ENCODE measurements at regions not wholly inside any gene's neighbourhood (a gene's known extent, or its start where the extent isn't known, plus 50 kb on each side); places are given as distances from the start of the nearest gene placed in this dataset.

DNA sequence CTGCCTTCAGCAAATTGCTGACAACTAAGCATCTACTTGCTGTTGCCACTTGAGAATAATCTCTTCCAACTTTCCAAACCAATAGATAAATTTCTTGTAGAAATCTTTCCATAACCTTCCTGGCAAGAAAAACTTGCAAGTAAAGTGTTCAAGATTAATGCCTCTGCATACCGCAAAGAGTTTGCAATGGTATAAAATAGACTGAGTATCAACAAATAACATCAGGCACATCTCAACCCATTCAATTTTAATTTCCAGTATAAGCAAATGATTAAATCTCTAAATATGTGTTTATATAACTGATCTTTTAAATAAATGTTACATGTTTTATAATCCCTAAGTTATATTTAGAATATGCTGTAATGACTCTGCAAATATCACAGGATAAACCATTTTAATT lies 275.2 kb upstream of the AGA start:
- CTCF ChIA-PET (ENCODE audit: low intra/inter-chr PET ratio, low total read pairs), result no interaction called here
- H2AFZ ChIP-seq (ENCODE audit: low read length), result no peak overlapping the region
- WGBS (ENCODE audit: low lambda C conversion rate), result 42% methylated on average over 1 of the region's 1 CpG
- DNase-seq (ENCODE audit: low spot score) (no peak), FAIRE-seq (no peak), ATAC-seq (no peak)
- intact Hi-C loops (cut with micrococcal nuclease; ENCODE audit: unreplicated experiment) (no loop called here), in situ Hi-C loops (cut with HindIII; ENCODE audit: extremely low pct_ligation_motif_present, low pct_unique_long_range_greater_than_20kb) (no loop called here)
- no peaks in the 10 kb centered on the region for H3K36me3 ChIP-seq (replicated peaks in 1 of 2; ENCODE audit: control insufficient read depth in 1 of 2, insufficient read depth in 2 of 2, low read length in 2 of 2)
- H3K9me3 ChIP-seq (ENCODE audit: low read length), result no peaks in the 10 kb centered on the region
- H3K9ac ChIP-seq (ENCODE audit: insufficient read depth, low read depth, low read length), result no peak overlapping the region
- BruUV-seq (replicated peaks), result no TSS peak
- no peaks in the 10 kb centered on the region; a peak in 1 of 5 replicates for H3K27me3 ChIP-seq (ENCODE audit: control insufficient read depth in 1 of 2, insufficient read depth in 2 of 2, low read length in 2 of 2)
- no peak overlapping the region for H3K27ac ChIP-seq (ENCODE audit: extremely low read length, insufficient read depth, low read length)
- TF ChIP-seq KDM1A (CRISPR knock-in tag; IDR thresholded peaks at IDR 0.05) (no peak), BRD4 (CRISPR knock-in tag; IDR thresholded peaks at IDR 0.05) (no peak), ZNF761 (CRISPR knock-in tag; conservative IDR thresholded peaks at IDR 0.05) (no peak)
- H3K4me2 ChIP-seq (ENCODE audit: low read depth, low read length), result no peak overlapping the region
- no peaks in the 10 kb centered on the region for H4K20me1 ChIP-seq (ENCODE audit: insufficient read depth, low read length)
- no peak overlapping the region for H3K4me3 ChIP-seq (replicated peaks in 1 of 3; ENCODE audit: insufficient read depth in 1 of 3, low read depth in 2 of 3, low read length in 3 of 3)
- H3K79me2 ChIP-seq (ENCODE audit: insufficient read depth, low read length), result no peaks in the 10 kb centered on the region
- no peaks in the 10 kb centered on the region for H3K4me1 ChIP-seq (ENCODE audit: insufficient read depth, low read length)
- POLR2A ChIA-PET, result no interaction called here

DNA sequence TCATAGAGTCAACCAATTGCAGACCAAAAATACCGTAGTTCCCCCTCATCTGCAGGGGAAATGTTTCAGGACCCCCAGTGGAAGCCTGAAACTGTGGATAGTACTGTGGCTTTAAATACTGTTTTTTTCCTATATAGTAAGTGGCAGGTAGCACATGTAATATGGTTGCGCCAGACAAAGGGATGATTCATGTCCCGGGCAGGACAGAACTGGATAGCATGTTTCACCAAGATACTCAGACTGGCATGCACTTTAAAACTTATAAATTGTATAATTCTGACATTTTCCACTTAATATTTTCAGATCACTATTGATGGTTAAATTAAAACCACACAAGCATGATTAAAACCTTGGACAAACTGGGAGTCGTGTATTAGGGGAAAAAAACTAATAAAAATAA lies 276.3 kb upstream of the AGA start:
- H2AFZ ChIP-seq (ENCODE audit: low read length), result no peak overlapping the region
- no peaks in the 10 kb centered on the region; a peak in 1 of 5 replicates for H3K27me3 ChIP-seq (ENCODE audit: control insufficient read depth in 1 of 2, insufficient read depth in 2 of 2, low read length in 2 of 2)
- no TSS peak for BruUV-seq (replicated peaks)
- H4K20me1 ChIP-seq (ENCODE audit: insufficient read depth, low read length), result no peaks in the 10 kb centered on the region
- no peaks in the 10 kb centered on the region for H3K9me3 ChIP-seq (ENCODE audit: low read length)
- no peaks in the 10 kb centered on the region for H3K79me2 ChIP-seq (ENCODE audit: insufficient read depth, low read length)
- ChIA-PET POLR2A (no interaction called here), CTCF (ENCODE audit: low intra/inter-chr PET ratio, low total read pairs) (no interaction called here)
- 3% methylated on average over 4 of the region's 4 CpGs for WGBS (ENCODE audit: low lambda C conversion rate)
- no peaks in the 10 kb centered on the region for H3K4me1 ChIP-seq (ENCODE audit: insufficient read depth, low read length)
- intact Hi-C loops (cut with micrococcal nuclease; ENCODE audit: unreplicated experiment) (no loop called here), in situ Hi-C loops (cut with HindIII; ENCODE audit: extremely low pct_ligation_motif_present, low pct_unique_long_range_greater_than_20kb) (no loop called here)
- ATAC-seq (no peak), FAIRE-seq (no peak), DNase-seq (ENCODE audit: low spot score) (no peak)
- H3K27ac ChIP-seq (ENCODE audit: extremely low read length, insufficient read depth, low read length), result no peak overlapping the region
- no peak overlapping the region for H3K4me2 ChIP-seq (ENCODE audit: low read depth, low read length)
- H3K36me3 ChIP-seq (replicated peaks in 1 of 2; ENCODE audit: control insufficient read depth in 1 of 2, insufficient read depth in 2 of 2, low read length in 2 of 2), result no peaks in the 10 kb centered on the region
- no peak overlapping the region for H3K9ac ChIP-seq (ENCODE audit: insufficient read depth, low read depth, low read length)
- H3K4me3 ChIP-seq (replicated peaks in 1 of 3; ENCODE audit: insufficient read depth in 1 of 3, low read depth in 2 of 3, low read length in 3 of 3), result no peak overlapping the region
- no peak for TF ChIP-seq MAFK (conservative IDR thresholded peaks at IDR 0.05 in 1 of 2, IDR thresholded peaks at IDR 0.05 in 1 of 2; ENCODE audit: low read length in 2 of 2)
- no peak for TF ChIP-seq MTF2 (CRISPR knock-in tag; IDR thresholded peaks at IDR 0.05; ENCODE audit: borderline replicate concordance)
- TF ChIP-seq SMC3 (IDR thresholded peaks at IDR 0.05; ENCODE audit: low read length), result no peak
- no peak for TF ChIP-seq EHMT2 (IDR thresholded peaks at IDR 0.05; ENCODE audit: borderline replicate concordance, low read depth, low read length)
- TF ChIP-seq, protein P1, sequence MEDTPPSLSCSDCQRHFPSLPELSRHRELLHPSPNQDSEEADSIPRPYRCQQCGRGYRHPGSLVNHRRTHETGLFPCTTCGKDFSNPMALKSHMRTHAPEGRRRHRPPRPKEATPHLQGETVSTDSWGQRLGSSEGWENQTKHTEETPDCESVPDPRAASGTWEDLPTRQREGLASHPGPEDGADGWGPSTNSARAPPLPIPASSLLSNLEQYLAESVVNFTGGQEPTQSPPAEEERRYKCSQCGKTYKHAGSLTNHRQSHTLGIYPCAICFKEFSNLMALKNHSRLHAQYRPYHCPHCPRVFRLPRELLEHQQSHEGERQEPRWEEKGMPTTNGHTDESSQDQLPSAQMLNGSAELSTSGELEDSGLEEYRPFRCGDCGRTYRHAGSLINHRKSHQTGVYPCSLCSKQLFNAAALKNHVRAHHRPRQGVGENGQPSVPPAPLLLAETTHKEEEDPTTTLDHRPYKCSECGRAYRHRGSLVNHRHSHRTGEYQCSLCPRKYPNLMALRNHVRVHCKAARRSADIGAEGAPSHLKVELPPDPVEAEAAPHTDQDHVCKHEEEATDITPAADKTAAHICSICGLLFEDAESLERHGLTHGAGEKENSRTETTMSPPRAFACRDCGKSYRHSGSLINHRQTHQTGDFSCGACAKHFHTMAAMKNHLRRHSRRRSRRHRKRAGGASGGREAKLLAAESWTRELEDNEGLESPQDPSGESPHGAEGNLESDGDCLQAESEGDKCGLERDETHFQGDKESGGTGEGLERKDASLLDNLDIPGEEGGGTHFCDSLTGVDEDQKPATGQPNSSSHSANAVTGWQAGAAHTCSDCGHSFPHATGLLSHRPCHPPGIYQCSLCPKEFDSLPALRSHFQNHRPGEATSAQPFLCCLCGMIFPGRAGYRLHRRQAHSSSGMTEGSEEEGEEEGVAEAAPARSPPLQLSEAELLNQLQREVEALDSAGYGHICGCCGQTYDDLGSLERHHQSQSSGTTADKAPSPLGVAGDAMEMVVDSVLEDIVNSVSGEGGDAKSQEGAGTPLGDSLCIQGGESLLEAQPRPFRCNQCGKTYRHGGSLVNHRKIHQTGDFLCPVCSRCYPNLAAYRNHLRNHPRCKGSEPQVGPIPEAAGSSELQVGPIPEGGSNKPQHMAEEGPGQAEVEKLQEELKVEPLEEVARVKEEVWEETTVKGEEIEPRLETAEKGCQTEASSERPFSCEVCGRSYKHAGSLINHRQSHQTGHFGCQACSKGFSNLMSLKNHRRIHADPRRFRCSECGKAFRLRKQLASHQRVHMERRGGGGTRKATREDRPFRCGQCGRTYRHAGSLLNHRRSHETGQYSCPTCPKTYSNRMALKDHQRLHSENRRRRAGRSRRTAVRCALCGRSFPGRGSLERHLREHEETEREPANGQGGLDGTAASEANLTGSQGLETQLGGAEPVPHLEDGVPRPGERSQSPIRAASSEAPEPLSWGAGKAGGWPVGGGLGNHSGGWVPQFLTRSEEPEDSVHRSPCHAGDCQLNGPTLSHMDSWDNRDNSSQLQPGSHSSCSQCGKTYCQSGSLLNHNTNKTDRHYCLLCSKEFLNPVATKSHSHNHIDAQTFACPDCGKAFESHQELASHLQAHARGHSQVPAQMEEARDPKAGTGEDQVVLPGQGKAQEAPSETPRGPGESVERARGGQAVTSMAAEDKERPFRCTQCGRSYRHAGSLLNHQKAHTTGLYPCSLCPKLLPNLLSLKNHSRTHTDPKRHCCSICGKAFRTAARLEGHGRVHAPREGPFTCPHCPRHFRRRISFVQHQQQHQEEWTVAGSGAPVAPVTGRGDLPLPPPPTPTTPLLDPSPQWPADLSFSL (CRISPR knock-in tag; IDR thresholded peaks at IDR 0.05), result no peak
- no peak for TF ChIP-seq ZBTB3 (CRISPR knock-in tag; IDR thresholded peaks at IDR 0.05; ENCODE audit: borderline replicate concordance, low read depth)
- no peak for TF ChIP-seq SP2 (CRISPR knock-in tag; IDR thresholded peaks at IDR 0.05)
- TF ChIP-seq, protein P2, sequence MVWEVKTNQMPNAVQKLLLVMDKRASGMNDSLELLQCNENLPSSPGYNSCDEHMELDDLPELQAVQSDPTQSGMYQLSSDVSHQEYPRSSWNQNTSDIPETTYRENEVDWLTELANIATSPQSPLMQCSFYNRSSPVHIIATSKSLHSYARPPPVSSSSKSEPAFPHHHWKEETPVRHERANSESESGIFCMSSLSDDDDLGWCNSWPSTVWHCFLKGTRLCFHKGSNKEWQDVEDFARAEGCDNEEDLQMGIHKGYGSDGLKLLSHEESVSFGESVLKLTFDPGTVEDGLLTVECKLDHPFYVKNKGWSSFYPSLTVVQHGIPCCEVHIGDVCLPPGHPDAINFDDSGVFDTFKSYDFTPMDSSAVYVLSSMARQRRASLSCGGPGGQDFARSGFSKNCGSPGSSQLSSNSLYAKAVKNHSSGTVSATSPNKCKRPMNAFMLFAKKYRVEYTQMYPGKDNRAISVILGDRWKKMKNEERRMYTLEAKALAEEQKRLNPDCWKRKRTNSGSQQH (CRISPR knock-in tag; IDR thresholded peaks at IDR 0.05; ENCODE audit: low read depth), result no peak
- TF ChIP-seq KLF12 (CRISPR knock-in tag; IDR thresholded peaks at IDR 0.05; ENCODE audit: borderline replicate concordance), result no peak
- TF ChIP-seq CHD2 (IDR thresholded peaks at IDR 0.05; ENCODE audit: low read depth, low read length), result no peak

Data from HepG2 (cell line).